ENCODE measurements at regions not wholly inside any gene's neighbourhood (a gene's known extent, or its start where the extent isn't known, plus 50 kb on each side); places are given as distances from the start of the nearest gene placed in this dataset.

- no peak for TF ChIP-seq CTCF (IDR thresholded peaks at IDR 0.05; ENCODE audit: insufficient read depth, low read depth, low read length)
- TF ChIP-seq EZH2 (IDR thresholded peaks at IDR 0.05; ENCODE audit: insufficient read depth, low read length): no peak
Measured at GRCh38 chr6:14499309-14499708, 381.7 kb downstream of the CD83 start.
